Endodermal cell (in vitro differentiated cells): ENCODE measurements at regions not wholly inside any gene's neighbourhood (a gene's known extent, or its start where the extent isn't known, plus 50 kb on each side); places are given as distances from the start of the nearest gene placed in this dataset.

Experiments
- DNase-seq: peaks from one replicate; pipeline ENCODE4 v3.0.0-alpha.2; 2017
- H3K27ac ChIP-seq: 2 replicates; pipeline ENCODE4 v1.5.1; 2013; ENCODE audit warnings: mild to moderate bottlenecking, low read depth, low read length, moderate library complexity
- H3K27me3 ChIP-seq: 2 replicates; pipeline ENCODE4 v1.6.1; 2013; ENCODE audit warnings: mild to moderate bottlenecking, low read length, moderate library complexity; ENCODE audit not compliant: insufficient read depth, control insufficient read depth, poor library complexity, severe bottlenecking
- H3K36me3 ChIP-seq: 2 replicates; pipeline ENCODE4 v1.7.0; 2013; ENCODE audit warnings: mild to moderate bottlenecking, low read length, moderate library complexity; ENCODE audit not compliant: control insufficient read depth, insufficient read depth
- H3K4me1 ChIP-seq: one replicate; pipeline ENCODE4 v1.7.0; 2013; ENCODE audit warnings: low read length; ENCODE audit not compliant: control insufficient read depth, insufficient read depth
- H3K4me3 ChIP-seq: 2 replicates; pipeline ENCODE4 v1.5.1; 2013; ENCODE audit warnings: mild to moderate bottlenecking, low read length, moderate library complexity
- H3K9ac ChIP-seq: 2 replicates; pipeline ENCODE4 v1.6.1; 2013; ENCODE audit warnings: mild to moderate bottlenecking, low read length, moderate library complexity; ENCODE audit not compliant: poor library complexity, severe bottlenecking; ENCODE audit errors: extremely low read depth
- H3K9me3 ChIP-seq: 2 replicates; pipeline ENCODE4 v1.6.1; 2013; ENCODE audit warnings: mild to moderate bottlenecking, low read length, moderate library complexity; ENCODE audit not compliant: control insufficient read depth
- H3K27ac Mint-ChIP-seq: 2 replicates; pipeline ENCODE4 v1.8.0; 2020; ENCODE audit warnings: mixed read lengths
- H3K27me3 Mint-ChIP-seq: 2 replicates; pipeline ENCODE4 v1.8.0; 2021; ENCODE audit warnings: mild to moderate bottlenecking, mixed read lengths; ENCODE audit not compliant: insufficient read depth
- H3K36me3 Mint-ChIP-seq: 2 replicates; pipeline ENCODE4 v1.8.0; 2020; ENCODE audit warnings: low read depth, mixed read lengths
- H3K4me1 Mint-ChIP-seq: 2 replicates; pipeline ENCODE4 v1.8.0; 2020; ENCODE audit warnings: mixed read lengths
- H3K4me3 Mint-ChIP-seq: 2 replicates; pipeline ENCODE4 v1.8.0; 2020; ENCODE audit warnings: mild to moderate bottlenecking, moderate library complexity, mixed read lengths
- H3K9me3 Mint-ChIP-seq: 2 replicates; pipeline ENCODE4 v1.8.0; 2020; ENCODE audit warnings: mild to moderate bottlenecking, mixed read lengths
- CTCF ChIP-seq: fragments of 200-600 bp; sonication (generic); conservative IDR thresholded peaks from 2 replicates; pipeline ENCODE4 v1.5.0; 2021; ENCODE audit warnings: antibody characterized with exemption, mild to moderate bottlenecking
- WGBS, 2 experiments: methylation state at CpG; one replicate each; pipeline versions ENCODE4 v1.1.5 to v1.1.7; 2013; ENCODE audit warnings: missing lambda C conversion rate in 2 of 2, mixed read lengths in 1 of 2; ENCODE audit not compliant: insufficient coverage in 1 of 2, insufficient read length in 1 of 2; 5-methylcytosine and 5-hydroxymethylcytosine counted together

GRCh38 chr12:92452763-92453162 lies 250.0 kb upstream of the PLEKHG7 start:
- Histone ChIP-seq H3K9ac (no peak overlapping the region), H3K27me3 (no peaks in the 10 kb centered on the region), H3K27ac (no peak overlapping the region), H3K4me1 (no peaks in the 10 kb centered on the region), H3K4me3 (no peak overlapping the region), H3K36me3 (no peaks in the 10 kb centered on the region), H3K9me3 (no peaks in the 10 kb centered on the region)
- Mint-ChIP-seq H3K36me3 (no peaks in the 10 kb centered on the region), H3K9me3 (no peaks in the 10 kb centered on the region), H3K27ac (no peak overlapping the region), H3K27me3 (peaks cover 2% of the 10 kb centered on the region), H3K4me3 (no peak overlapping the region), H3K4me1 (no peaks in the 10 kb centered on the region)
- no peak for DNase-seq
- TF ChIP-seq CTCF, result no peak

- H3K9me3 ChIP-seq, result no peaks in the 10 kb centered on the region
- no peaks in the 10 kb centered on the region for H3K36me3 ChIP-seq
- no peaks in the 10 kb centered on the region for H3K27me3 ChIP-seq
- no peak overlapping the region for H3K4me3 ChIP-seq
- H3K27ac ChIP-seq, result no peak overlapping the region
- Mint-ChIP-seq H3K27me3 (peaks cover 2% of the 10 kb centered on the region), H3K4me1 (no peaks in the 10 kb centered on the region), H3K9me3 (no peaks in the 10 kb centered on the region), H3K36me3 (no peaks in the 10 kb centered on the region), H3K27ac (no peak overlapping the region), H3K4me3 (no peak overlapping the region)
- 92% methylated on average over 1 of the region's 1 CpG; no CpG with 5 or more reads in 1 of the 2 experiments for WGBS, 2 experiments
- no peak for DNase-seq
- TF ChIP-seq CTCF, result no peak
- no peak overlapping the region for H3K9ac ChIP-seq
- no peaks in the 10 kb centered on the region for H3K4me1 ChIP-seq
Measured at GRCh38 chr12:92446083-92446460, 256.7 kb upstream of the PLEKHG7 start.

GRCh38 chr12:92445253-92446082 lies 257.3 kb upstream of the PLEKHG7 start:
- WGBS, 2 experiments, result 82 to 89% methylated on average over 10 of the region's 10 CpGs
- Mint-ChIP-seq H3K9me3 (no peaks in the 10 kb centered on the region), H3K27me3 (peaks cover 2% of the 10 kb centered on the region), H3K27ac (no peak overlapping the region), H3K36me3 (no peaks in the 10 kb centered on the region), H3K4me1 (no peaks in the 10 kb centered on the region), H3K4me3 (no peak overlapping the region)
- no peak overlapping the region for H3K9ac ChIP-seq
- no peak for DNase-seq
- no peaks in the 10 kb centered on the region for H3K4me1 ChIP-seq
- no peaks in the 10 kb centered on the region for H3K36me3 ChIP-seq
- H3K27me3 ChIP-seq, result no peaks in the 10 kb centered on the region
- no peak overlapping the region for H3K27ac ChIP-seq
- no peak overlapping the region for H3K4me3 ChIP-seq
- no peak for TF ChIP-seq CTCF
- H3K9me3 ChIP-seq, result no peaks in the 10 kb centered on the region
